ENCODE measurements at regions not wholly inside any gene's neighbourhood (a gene's known extent, or its start where the extent isn't known, plus 50 kb on each side); places are given as distances from the start of the nearest gene placed in this dataset.

GRCh38 chr10:11682267-11682683 is 59.9 kb upstream of the ECHDC3 start:
- DNase-seq, result no peak
- Histone ChIP-seq H3K9me3 (no peaks in the 10 kb centered on the region), H3K27me3 (no peaks in the 10 kb centered on the region), H3K27ac (no peak overlapping the region), H3K4me1 (peaks cover 9 to 20% of the 10 kb centered on the region in 2 donors), H3K36me3 (no peaks in the 10 kb centered on the region), H3K4me3 (replicated peaks in 1 of 3) (no peak overlapping the region)
- intact Hi-C loops (cut with DNase I), result no loop called here
- 84% methylated on average over 6 of the region's 6 CpGs for WGBS, 2 donors
- TF ChIP-seq, protein P1, sequence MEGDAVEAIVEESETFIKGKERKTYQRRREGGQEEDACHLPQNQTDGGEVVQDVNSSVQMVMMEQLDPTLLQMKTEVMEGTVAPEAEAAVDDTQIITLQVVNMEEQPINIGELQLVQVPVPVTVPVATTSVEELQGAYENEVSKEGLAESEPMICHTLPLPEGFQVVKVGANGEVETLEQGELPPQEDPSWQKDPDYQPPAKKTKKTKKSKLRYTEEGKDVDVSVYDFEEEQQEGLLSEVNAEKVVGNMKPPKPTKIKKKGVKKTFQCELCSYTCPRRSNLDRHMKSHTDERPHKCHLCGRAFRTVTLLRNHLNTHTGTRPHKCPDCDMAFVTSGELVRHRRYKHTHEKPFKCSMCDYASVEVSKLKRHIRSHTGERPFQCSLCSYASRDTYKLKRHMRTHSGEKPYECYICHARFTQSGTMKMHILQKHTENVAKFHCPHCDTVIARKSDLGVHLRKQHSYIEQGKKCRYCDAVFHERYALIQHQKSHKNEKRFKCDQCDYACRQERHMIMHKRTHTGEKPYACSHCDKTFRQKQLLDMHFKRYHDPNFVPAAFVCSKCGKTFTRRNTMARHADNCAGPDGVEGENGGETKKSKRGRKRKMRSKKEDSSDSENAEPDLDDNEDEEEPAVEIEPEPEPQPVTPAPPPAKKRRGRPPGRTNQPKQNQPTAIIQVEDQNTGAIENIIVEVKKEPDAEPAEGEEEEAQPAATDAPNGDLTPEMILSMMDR (IDR thresholded peaks at IDR 0.05), result no peak

DNA sequence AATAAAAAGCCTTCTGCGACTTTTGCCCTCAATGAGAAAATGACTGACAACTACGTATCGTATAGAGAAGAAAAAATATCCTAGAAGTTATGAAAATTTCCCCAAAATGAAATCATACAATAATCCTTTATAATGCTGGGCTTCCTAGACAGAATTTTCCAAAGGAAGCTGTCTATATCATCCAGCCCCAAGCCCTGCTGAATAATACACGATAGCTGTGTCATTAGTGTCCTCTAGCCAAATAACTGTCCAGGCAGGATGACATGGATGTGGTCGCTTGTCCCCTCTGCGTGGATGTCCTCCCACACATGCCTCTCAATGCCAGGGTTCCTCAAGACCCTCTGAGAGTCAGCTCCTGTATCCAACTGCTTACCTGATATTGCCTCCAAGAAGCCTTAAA is 61.7 kb upstream of the ECHDC3 start:
- 80 to 87% methylated on average over 6 of the region's 6 CpGs for WGBS, 2 donors
- Histone ChIP-seq H3K4me3 (replicated peaks in 1 of 3) (no peak overlapping the region), H3K9me3 (no peaks in the 10 kb centered on the region), H3K27ac (no peak overlapping the region), H3K4me1 (peaks cover 7 to 10% of the 10 kb centered on the region in 2 donors), H3K36me3 (no peaks in the 10 kb centered on the region), H3K27me3 (no peaks in the 10 kb centered on the region)
- DNase-seq, result no peak
- intact Hi-C loops (cut with DNase I), result no loop called here
- TF ChIP-seq, protein P1 (IDR thresholded peaks at IDR 0.05), result no peak
- TF ChIP-seq POLR2A (IDR thresholded peaks at IDR 0.05), result no peak

DNA sequence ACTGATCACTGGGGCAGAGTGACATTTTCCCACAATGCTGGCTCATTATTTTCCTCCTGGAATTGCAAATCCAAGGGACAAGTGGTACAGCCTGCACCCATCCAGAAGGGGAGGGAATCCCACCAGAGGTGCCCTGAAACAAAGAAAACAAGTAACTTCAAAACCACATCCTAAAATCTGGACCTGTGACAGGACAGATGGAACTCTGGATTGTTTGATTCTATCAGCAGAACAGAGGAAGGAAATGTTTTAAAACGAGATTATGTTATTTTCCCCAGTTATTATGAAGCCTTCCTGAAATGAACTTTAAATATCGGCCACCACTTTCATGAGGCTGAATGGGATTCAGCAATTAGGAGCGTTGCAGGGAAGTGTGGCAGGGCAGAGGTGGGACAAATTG is 62.2 kb upstream of the ECHDC3 start:
- TF ChIP-seq POLR2A (IDR thresholded peaks at IDR 0.05), result no peak
- TF ChIP-seq, protein P1 (IDR thresholded peaks at IDR 0.05), result no peak
- H3K4me3 ChIP-seq (replicated peaks in 1 of 3), result no peak overlapping the region
- H3K27ac ChIP-seq, result no peak overlapping the region
- 58 to 67% methylated on average over 3 of the region's 3 CpGs for WGBS, 2 donors
- peaks cover 2 to 5% of the 10 kb centered on the region in 2 donors for H3K4me1 ChIP-seq
- intact Hi-C loops (cut with DNase I), result no loop called here
- H3K9me3 ChIP-seq, result no peaks in the 10 kb centered on the region
- no peaks in the 10 kb centered on the region for H3K27me3 ChIP-seq
- DNase-seq, result no peak
- no peaks in the 10 kb centered on the region for H3K36me3 ChIP-seq

GRCh38 chr10:11678074-11678793 is 63.9 kb upstream of the ECHDC3 start:
- intact Hi-C loops (cut with DNase I), result no loop called here
- 78% methylated on average over 17 of the region's 17 CpGs for WGBS, 2 donors
- Histone ChIP-seq H3K4me1 (peaks cover 0 to 6% of the 10 kb centered on the region in 2 donors), H3K9me3 (no peaks in the 10 kb centered on the region), H3K27me3 (no peaks in the 10 kb centered on the region), H3K36me3 (no peaks in the 10 kb centered on the region), H3K4me3 (replicated peaks in 1 of 3) (no peak overlapping the region), H3K27ac (no peak overlapping the region)
- no peak for DNase-seq
- no peak for TF ChIP-seq POLR2A (IDR thresholded peaks at IDR 0.05)
- TF ChIP-seq, protein P1 (IDR thresholded peaks at IDR 0.05), result no peak

DNA sequence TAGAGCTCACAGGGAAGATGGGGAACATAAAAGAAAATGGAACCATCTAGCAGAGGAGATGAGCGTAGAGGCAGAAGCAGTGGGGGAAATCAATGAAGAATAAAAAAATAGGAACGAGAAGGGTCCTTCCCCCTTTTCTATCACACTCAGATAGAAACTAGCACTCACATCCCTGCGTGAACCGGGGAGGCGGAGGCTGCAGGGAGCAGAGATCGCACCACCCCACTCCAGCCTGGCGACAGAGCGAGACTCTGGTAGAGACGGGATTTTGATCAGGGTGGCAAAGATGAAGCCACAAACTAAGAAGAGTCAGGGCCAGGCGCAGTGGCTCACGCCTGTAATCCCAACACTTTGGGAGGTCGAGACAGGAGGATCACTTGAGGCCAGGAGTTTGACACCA is 64.7 kb upstream of the ECHDC3 start:
- Histone ChIP-seq H3K4me1 (peaks cover 0 to 6% of the 10 kb centered on the region in 2 donors), H3K27me3 (no peaks in the 10 kb centered on the region), H3K36me3 (no peaks in the 10 kb centered on the region), H3K27ac (no peak overlapping the region), H3K4me3 (replicated peaks in 1 of 3) (no peak overlapping the region), H3K9me3 (no peaks in the 10 kb centered on the region)
- TF ChIP-seq POLR2A (IDR thresholded peaks at IDR 0.05), result no peak
- TF ChIP-seq, protein P1 (IDR thresholded peaks at IDR 0.05), result no peak
- intact Hi-C loops (cut with DNase I), result no loop called here
- 89 to 95% methylated on average over 12 of the region's 12 CpGs for WGBS, 2 donors
- no peak for DNase-seq
